Motor neuron (in vitro differentiated cells): ENCODE measurements at regions not wholly inside any gene's neighbourhood (a gene's known extent, or its start where the extent isn't known, plus 50 kb on each side); places are given as distances from the start of the nearest gene placed in this dataset.

Experiments
- ATAC-seq, 8 experiments: fragments of 200-7000 bp; cut with Tn5 transposase; replicated peaks in 6 of 8; 2 replicates each; pipeline ENCODE4 v1.8.0; 2021; ENCODE audit warnings: mild to moderate bottlenecking in 8 of 8, moderate library complexity in 8 of 8
- H3K27ac ChIP-seq, 2 donors: fragments of 250-450 bp; sonication (Bioruptor Pico); 2 replicates each; pipeline ENCODE4 v1.9.0; 2021; ENCODE audit warnings: antibody characterized with exemption in 2 of 2, mild to moderate bottlenecking in 2 of 2, moderate library complexity in 1 of 2
- H3K4me1 ChIP-seq, 2 donors: fragments of 250-450 bp; sonication (Bioruptor Pico); replicated peaks in 1 of 2; 2 replicates each; pipeline ENCODE4 v1.6.1; 2021; ENCODE audit warnings: antibody characterized with exemption in 2 of 2, mild to moderate bottlenecking in 2 of 2, moderate library complexity in 1 of 2
- H3K4me3 ChIP-seq, 5 donors: fragments of 250-450 bp; sonication (Bioruptor Pico); 2 replicates each; pipeline ENCODE4 v1.9.0; 2021; ENCODE audit warnings: antibody characterized with exemption in 5 of 5, mild to moderate bottlenecking in 5 of 5, moderate library complexity in 4 of 5
- WGBS, 10 experiments: fragments of 450-650 bp; shearing (Covaris generic); methylation state at CpG; one replicate each; pipeline ENCODE4 v1.0.0; 2022; 5-methylcytosine and 5-hydroxymethylcytosine counted together
- in situ Hi-C, 9 experiments: fragments of 400-800 bp; cut with MboI; loops; one replicate each; pipeline ENCODE4 v1.15.0; 2021; ENCODE audit warnings: low sequenced_read_pairs in 9 of 9, low pct_unique_long_range_greater_than_20kb in 2 of 9; ENCODE audit not compliant: unreplicated experiment in 9 of 9

- in situ Hi-C loops, result no loop called here
- Histone ChIP-seq H3K4me1 (peaks cover 12 to 24% of the 10 kb centered on the region in 2 donors), H3K4me3 (no peak overlapping the region), H3K27ac (no peak overlapping the region)
- WGBS, 10 experiments, result 26 to 100% (median 87%) methylated on average over 1 to 14 of the region's 14 CpGs
- peak in 6 of 8 experiments; percentile 34 to 75 (median 50) for ATAC-seq
Measured at GRCh38 chr2:238987352-238987981, 139.6 kb downstream of the TWIST2 start.

DNA sequence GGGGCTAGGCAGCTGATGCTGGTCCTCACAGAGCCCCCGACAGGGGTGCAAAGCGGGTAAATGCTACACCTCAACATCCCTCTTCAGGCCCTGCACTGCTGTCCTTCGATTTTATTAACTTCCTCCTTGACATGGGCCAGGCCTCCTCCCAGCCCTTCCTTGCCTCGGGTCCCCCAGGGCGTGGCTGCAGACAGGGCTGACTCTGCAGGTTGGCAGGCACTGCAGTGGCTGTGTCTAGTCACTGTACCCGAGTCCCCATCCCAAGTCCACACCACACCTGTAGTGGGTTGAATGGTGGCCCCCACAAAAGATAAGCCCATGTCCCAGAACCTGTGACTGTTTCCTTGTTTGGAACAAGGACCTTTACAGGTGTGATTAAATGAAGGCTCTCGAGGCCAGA, 140.2 kb downstream of the TWIST2 start:
- Histone ChIP-seq H3K4me1 (peaks cover 12 to 24% of the 10 kb centered on the region in 2 donors), H3K27ac (no peak overlapping the region), H3K4me3 (no peak overlapping the region)
- 28 to 100% (median 70%) methylated on average over 1 to 4 of the region's 7 CpGs; no CpG with 5 or more reads in 5 of the 10 experiments for WGBS, 10 experiments
- in situ Hi-C loops, result no loop called here
- ATAC-seq, result no peak

GRCh38 chr2:238988752-238989151, 140.9 kb downstream of the TWIST2 start:
- ATAC-seq, result no peak
- Histone ChIP-seq H3K4me3 (no peak overlapping the region), H3K27ac (no peak overlapping the region), H3K4me1 (peaks cover 12 to 24% of the 10 kb centered on the region in 2 donors)
- WGBS, 10 experiments, result 67 to 100% (median 92%) methylated on average over 1 to 4 of the region's 5 CpGs; no CpG with 5 or more reads in 7 of the 10 experiments
- in situ Hi-C loops, result no loop called here

- no peak for ATAC-seq
- H3K27ac ChIP-seq, result no peak overlapping the region
- in situ Hi-C loops, result no loop called here
- 67 to 94% (median 91%) methylated on average over 1 to 10 of the region's 10 CpGs; no CpG with 5 or more reads in 3 of the 10 experiments for WGBS, 10 experiments
- peaks cover 12 to 24% of the 10 kb centered on the region in 2 donors for H3K4me1 ChIP-seq
- no peak overlapping the region for H3K4me3 ChIP-seq
Measured at GRCh38 chr2:238989484-238989883, 141.6 kb downstream of the TWIST2 start.

- no peak for ATAC-seq
- 89 to 100% (median 100%) methylated on average over 1 to 3 of the region's 3 CpGs; no CpG with 5 or more reads in 1 of the 10 experiments for WGBS, 10 experiments
- in situ Hi-C loops, result no loop called here
Measured at GRCh38 chr2:238994432-238994831, 146.5 kb downstream of the TWIST2 start.

DNA sequence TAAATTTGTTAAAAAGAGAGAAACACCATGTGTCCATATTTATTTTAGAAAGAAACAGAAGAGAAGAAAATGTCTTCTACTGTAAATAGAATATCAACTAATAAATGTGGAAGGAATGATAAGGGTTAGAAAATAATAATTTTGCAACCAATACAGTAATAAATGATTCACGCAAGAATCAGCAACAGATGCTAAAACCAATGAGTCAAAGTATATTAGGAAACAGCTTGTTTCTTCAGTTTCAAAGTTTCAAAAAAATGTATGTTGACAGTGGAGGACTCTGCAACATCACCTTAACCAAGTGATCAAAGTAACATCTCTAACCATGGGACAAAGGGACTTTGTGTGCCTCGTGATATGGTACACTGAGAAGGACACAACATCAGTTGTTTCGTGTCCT, 147.0 kb downstream of the TWIST2 start:
- in situ Hi-C loops, result no loop called here
- Histone ChIP-seq H3K4me1 (peaks cover 10 to 15% of the 10 kb centered on the region in 2 donors), H3K4me3 (no peak overlapping the region), H3K27ac (no peak overlapping the region)
- no peak for ATAC-seq
- WGBS, 10 experiments, result 22 to 96% (median 65%) methylated on average over 1 to 3 of the region's 3 CpGs; no CpG with 5 or more reads in 1 of the 10 experiments

More at GRCh38 chr2:238994432-238994831, 146.5 kb downstream of the TWIST2 start:
- Histone ChIP-seq H3K4me1 (peaks cover 5 to 12% of the 10 kb centered on the region in 2 donors), H3K27ac (no peak overlapping the region), H3K4me3 (no peak overlapping the region)

GRCh38 chr2:238995634-238996033, 147.7 kb downstream of the TWIST2 start:
- peaks cover 12 to 15% of the 10 kb centered on the region in 2 donors for H3K4me1 ChIP-seq
- 0 to 100% (median 67%) methylated on average over 1 of the region's 1 CpG; no CpG with 5 or more reads in 1 of the 10 experiments for WGBS, 10 experiments
- in situ Hi-C loops, result no loop called here
- H3K27ac ChIP-seq, result no peak overlapping the region
- no peak for ATAC-seq
- no peak overlapping the region for H3K4me3 ChIP-seq

- Histone ChIP-seq H3K4me3 (no peak overlapping the region), H3K4me1 (peaks cover 12 to 15% of the 10 kb centered on the region in 2 donors), H3K27ac (no peak overlapping the region)
- in situ Hi-C loops, result no loop called here
- 77 to 98% (median 80%) methylated on average over 1 to 8 of the region's 21 CpGs; no CpG with 5 or more reads in 5 of the 10 experiments for WGBS, 10 experiments
- no peak for ATAC-seq
Measured at GRCh38 chr2:238996331-238997136, 148.6 kb downstream of the TWIST2 start.

- in situ Hi-C loops, result no loop called here
- WGBS, 10 experiments, result 0 to 96% (median 82%) methylated on average over 1 to 6 of the region's 10 CpGs; no CpG with 5 or more reads in 4 of the 10 experiments
- ATAC-seq, result no peak
- peaks cover 12 to 15% of the 10 kb centered on the region in 2 donors for H3K4me1 ChIP-seq
- no peak overlapping the region for H3K27ac ChIP-seq
- H3K4me3 ChIP-seq, result no peak overlapping the region
Measured at GRCh38 chr2:238997137-238997390, 149.2 kb downstream of the TWIST2 start.

DNA sequence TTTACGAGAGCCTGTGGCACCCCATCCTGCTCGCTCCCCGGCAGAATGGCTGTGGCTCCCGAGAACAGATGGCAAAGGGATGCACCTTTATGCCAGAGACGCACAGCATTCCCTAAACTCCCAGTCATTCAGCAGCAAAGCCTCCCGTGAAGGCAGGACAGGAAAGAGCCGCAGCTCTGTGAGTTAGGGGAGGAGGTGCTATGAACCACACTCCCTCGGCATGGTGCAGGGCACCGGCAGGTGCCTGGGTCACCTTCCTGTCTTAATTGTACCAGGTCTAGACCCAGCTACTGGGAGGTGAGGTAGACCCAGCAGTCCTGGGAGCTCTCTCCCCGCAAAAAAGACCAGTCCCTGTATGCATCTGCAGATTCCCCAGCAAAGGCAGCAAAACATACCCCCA, 149.8 kb downstream of the TWIST2 start:
- peaks cover 12 to 15% of the 10 kb centered on the region in 2 donors for H3K4me1 ChIP-seq
- ATAC-seq, result no peak
- 33 to 100% (median 81%) methylated on average over 1 to 8 of the region's 10 CpGs; no CpG with 5 or more reads in 3 of the 10 experiments for WGBS, 10 experiments
- in situ Hi-C loops, result no loop called here
- no peak overlapping the region for H3K27ac ChIP-seq
- no peak overlapping the region for H3K4me3 ChIP-seq
